Muscle of leg (tissue), 3 donors: ENCODE measurements at regions not wholly inside any gene's neighbourhood (a gene's known extent, or its start where the extent isn't known, plus 50 kb on each side); places are given as distances from the start of the nearest gene placed in this dataset.
"Not testable (repeated sequence)": the region's sequence is repeated elsewhere in the genome, so short reads cannot be mapped to it uniquely, and the experiment has no call there.

Experiments
- DNase-seq: peaks from one replicate; pipeline ENCODE4 v3.0.0; 2013
- H3K27ac ChIP-seq: one replicate; pipeline ENCODE4 v1.5.1; 2013; ENCODE audit warnings: mild to moderate bottlenecking, low read length, control low read depth
- H3K27me3 ChIP-seq: one replicate; pipeline ENCODE4 v1.6.1; 2013; ENCODE audit warnings: low read length; ENCODE audit not compliant: control insufficient read depth, insufficient read depth
- H3K36me3 ChIP-seq: one replicate; pipeline ENCODE4 v1.6.1; 2013; ENCODE audit warnings: low read length; ENCODE audit not compliant: control insufficient read depth, insufficient read depth
- H3K4me1 ChIP-seq: one replicate; pipeline ENCODE4 v1.6.1; 2013; ENCODE audit warnings: low read length; ENCODE audit not compliant: control insufficient read depth, insufficient read depth
- H3K4me3 ChIP-seq: one replicate; pipeline ENCODE4 v1.5.1; 2013; ENCODE audit warnings: low read length, control low read depth
- H3K9me3 ChIP-seq: replicated peaks from 2 replicates; pipeline ENCODE4 v1.6.1; 2013; ENCODE audit warnings: low read depth, low read length; ENCODE audit not compliant: control insufficient read depth
- WGBS: methylation state at CpG from one replicate; pipeline ENCODE4 v1.1.5; 2013; ENCODE audit warnings: missing lambda C conversion rate; ENCODE audit not compliant: insufficient coverage; 5-methylcytosine and 5-hydroxymethylcytosine counted together

- H3K27ac ChIP-seq, H3K27me3 ChIP-seq, H3K4me3 ChIP-seq, H3K4me1 ChIP-seq, H3K9me3 ChIP-seq, H3K36me3 ChIP-seq, DNase-seq: not testable (repeated sequence)
- 86% methylated on average over 2 of the region's 2 CpGs for WGBS
Measured at GRCh38 chr11:67940440-67940839, 63.5 kb downstream of the UNC93B1 start.

GRCh38 chr11:67938964-67939363 is 64.9 kb downstream of the UNC93B1 start:
- not testable (repeated sequence) for H3K4me1 ChIP-seq, H3K27ac ChIP-seq, H3K36me3 ChIP-seq, H3K9me3 ChIP-seq, DNase-seq, H3K27me3 ChIP-seq, H3K4me3 ChIP-seq
- WGBS: no CpG with 5 or more reads among the region's 4 CpGs

GRCh38 chr11:67938371-67938770 is 65.5 kb downstream of the UNC93B1 start:
- H3K4me3 ChIP-seq, H3K4me1 ChIP-seq, H3K27me3 ChIP-seq, H3K36me3 ChIP-seq, DNase-seq, H3K9me3 ChIP-seq, H3K27ac ChIP-seq: not testable (repeated sequence)
- WGBS: no CpG with 5 or more reads among the region's 3 CpGs

GRCh38 chr11:67923565-67923964 is 80.3 kb downstream of the UNC93B1 start:
- H3K27ac ChIP-seq, H3K4me3 ChIP-seq, H3K9me3 ChIP-seq, H3K27me3 ChIP-seq, DNase-seq, H3K36me3 ChIP-seq, H3K4me1 ChIP-seq: not testable (repeated sequence)
- WGBS: 25% methylated on average over 2 of the region's 7 CpGs

- H3K36me3 ChIP-seq, H3K27me3 ChIP-seq, DNase-seq, H3K27ac ChIP-seq, H3K9me3 ChIP-seq, H3K4me1 ChIP-seq, H3K4me3 ChIP-seq: not testable (repeated sequence)
- no CpG with 5 or more reads among the region's 6 CpGs for WGBS
Measured at GRCh38 chr11:67920546-67920945, 83.4 kb downstream of the UNC93B1 start.

- not testable (repeated sequence) for H3K27me3 ChIP-seq, DNase-seq, H3K4me3 ChIP-seq, H3K4me1 ChIP-seq, H3K9me3 ChIP-seq, H3K36me3 ChIP-seq, H3K27ac ChIP-seq
- 86% methylated on average over 1 of the region's 3 CpGs for WGBS
Measured at GRCh38 chr11:67912184-67912583, 91.7 kb downstream of the UNC93B1 start.

GRCh38 chr11:67911211-67911610 is 92.7 kb downstream of the UNC93B1 start:
- not testable (repeated sequence) for H3K27ac ChIP-seq, H3K27me3 ChIP-seq, H3K36me3 ChIP-seq, H3K4me3 ChIP-seq, DNase-seq, H3K4me1 ChIP-seq, H3K9me3 ChIP-seq
- WGBS: no CpG with 5 or more reads among the region's 2 CpGs

- not testable (repeated sequence) for H3K4me3 ChIP-seq, H3K36me3 ChIP-seq, H3K27ac ChIP-seq, H3K4me1 ChIP-seq, DNase-seq, H3K27me3 ChIP-seq, H3K9me3 ChIP-seq
- WGBS: no CpG with 5 or more reads among the region's 1 CpG
Measured at GRCh38 chr11:67910803-67911202, 93.1 kb downstream of the UNC93B1 start.

- no CpG with 5 or more reads among the region's 1 CpG for WGBS
- not testable (repeated sequence) for H3K9me3 ChIP-seq, H3K27me3 ChIP-seq, H3K4me1 ChIP-seq, H3K4me3 ChIP-seq, DNase-seq, H3K36me3 ChIP-seq, H3K27ac ChIP-seq
Measured at GRCh38 chr11:67906969-67907368, 96.9 kb downstream of the UNC93B1 start.

GRCh38 chr11:67899462-67899861 is 104.4 kb downstream of the UNC93B1 start:
- not testable (repeated sequence) for H3K36me3 ChIP-seq, H3K9me3 ChIP-seq, H3K4me1 ChIP-seq, H3K27me3 ChIP-seq, H3K4me3 ChIP-seq, DNase-seq, H3K27ac ChIP-seq
- 89% methylated on average over 1 of the region's 2 CpGs for WGBS

GRCh38 chr11:67893487-67893886 is 110.4 kb downstream of the UNC93B1 start:
- H3K4me3 ChIP-seq, H3K36me3 ChIP-seq, H3K27me3 ChIP-seq, H3K9me3 ChIP-seq, H3K27ac ChIP-seq, H3K4me1 ChIP-seq, DNase-seq: not testable (repeated sequence)
- no CpG with 5 or more reads among the region's 1 CpG for WGBS
